ENCODE measurements at regions not wholly inside any gene's neighbourhood (a gene's known extent, or its start where the extent isn't known, plus 50 kb on each side); places are given as distances from the start of the nearest gene placed in this dataset.
"Not testable (repeated sequence)": the region's sequence is repeated elsewhere in the genome, so short reads cannot be mapped to it uniquely, and the experiment has no call there.

DNA sequence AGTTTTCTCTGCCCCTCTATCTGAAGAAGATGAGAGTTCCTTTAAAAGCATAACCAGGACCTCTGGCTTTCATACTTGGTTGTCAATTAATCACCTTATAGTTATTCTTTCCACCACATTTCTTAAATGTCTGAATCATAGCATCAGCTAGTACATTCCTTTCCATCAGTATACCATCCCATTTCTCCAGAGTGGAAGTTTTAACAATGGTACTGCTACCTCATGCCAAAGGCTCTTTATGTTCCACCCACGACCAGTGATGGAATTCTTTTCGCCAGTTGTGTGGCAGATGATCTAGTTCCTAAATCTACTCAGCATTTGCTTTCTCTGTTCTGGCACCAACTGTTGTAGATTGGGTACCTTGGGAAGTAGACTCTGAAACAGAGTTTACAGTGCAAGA lies 379.8 kb downstream of the ZNF674 start:
- H3K4me3 ChIP-seq (ENCODE audit: control insufficient read depth, low read depth, low read length): no peak overlapping the region
- peak; percentile 54 for DNase-seq (ENCODE audit: low read depth)
- TF ChIP-seq, protein P1, sequence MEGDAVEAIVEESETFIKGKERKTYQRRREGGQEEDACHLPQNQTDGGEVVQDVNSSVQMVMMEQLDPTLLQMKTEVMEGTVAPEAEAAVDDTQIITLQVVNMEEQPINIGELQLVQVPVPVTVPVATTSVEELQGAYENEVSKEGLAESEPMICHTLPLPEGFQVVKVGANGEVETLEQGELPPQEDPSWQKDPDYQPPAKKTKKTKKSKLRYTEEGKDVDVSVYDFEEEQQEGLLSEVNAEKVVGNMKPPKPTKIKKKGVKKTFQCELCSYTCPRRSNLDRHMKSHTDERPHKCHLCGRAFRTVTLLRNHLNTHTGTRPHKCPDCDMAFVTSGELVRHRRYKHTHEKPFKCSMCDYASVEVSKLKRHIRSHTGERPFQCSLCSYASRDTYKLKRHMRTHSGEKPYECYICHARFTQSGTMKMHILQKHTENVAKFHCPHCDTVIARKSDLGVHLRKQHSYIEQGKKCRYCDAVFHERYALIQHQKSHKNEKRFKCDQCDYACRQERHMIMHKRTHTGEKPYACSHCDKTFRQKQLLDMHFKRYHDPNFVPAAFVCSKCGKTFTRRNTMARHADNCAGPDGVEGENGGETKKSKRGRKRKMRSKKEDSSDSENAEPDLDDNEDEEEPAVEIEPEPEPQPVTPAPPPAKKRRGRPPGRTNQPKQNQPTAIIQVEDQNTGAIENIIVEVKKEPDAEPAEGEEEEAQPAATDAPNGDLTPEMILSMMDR (conservative IDR thresholded peaks at IDR 0.05; ENCODE audit: control insufficient read depth, insufficient read depth, low read depth, low read length): no peak

DNA sequence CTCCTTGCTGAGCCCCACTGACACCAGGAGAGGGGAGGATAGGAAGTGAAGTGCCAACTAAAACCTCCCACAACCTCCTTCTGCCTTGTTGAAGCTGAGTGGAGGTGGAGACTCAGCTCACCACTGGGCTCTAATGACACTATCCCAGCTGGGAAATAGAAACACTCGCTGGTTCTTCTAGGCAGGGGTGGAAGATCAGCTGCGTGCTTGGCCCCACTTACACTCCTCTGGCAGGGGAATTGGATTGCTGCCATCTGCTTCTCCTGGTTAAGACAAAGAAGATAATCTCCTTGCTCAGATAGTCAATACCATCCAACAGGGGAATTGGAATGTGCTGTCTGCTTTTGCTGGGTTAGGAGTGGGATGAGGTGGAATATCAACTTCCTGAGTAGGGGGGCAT lies 392.5 kb downstream of the ZNF674 start:
- no peak overlapping the region for H3K4me3 ChIP-seq (ENCODE audit: control insufficient read depth, low read depth, low read length)
- TF ChIP-seq, protein P1 (conservative IDR thresholded peaks at IDR 0.05; ENCODE audit: control insufficient read depth, insufficient read depth, low read depth, low read length): no peak
- DNase-seq (ENCODE audit: low read depth): peak; percentile 2

DNA sequence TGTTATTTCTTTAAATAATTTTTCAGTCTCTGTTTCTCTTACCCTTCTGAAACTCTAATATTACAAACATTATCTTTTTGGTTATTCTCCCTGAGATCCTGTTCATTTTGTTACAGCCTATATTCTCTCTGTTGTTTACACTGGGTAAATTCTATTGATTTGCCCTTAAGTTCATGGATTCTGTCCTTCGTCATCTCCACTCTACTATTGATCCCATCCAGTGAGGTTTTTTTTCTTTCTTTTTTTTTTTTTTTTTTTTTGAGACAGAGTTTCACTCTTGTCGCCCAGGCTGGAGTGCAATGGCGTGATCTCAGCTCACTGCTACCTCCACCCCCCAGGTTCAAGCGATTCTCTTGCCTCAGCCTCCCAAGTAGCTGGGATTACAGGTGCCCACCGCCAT lies 393.9 kb downstream of the ZNF674 start:
- DNase-seq (ENCODE audit: low read depth): not testable (repeated sequence)

DNA sequence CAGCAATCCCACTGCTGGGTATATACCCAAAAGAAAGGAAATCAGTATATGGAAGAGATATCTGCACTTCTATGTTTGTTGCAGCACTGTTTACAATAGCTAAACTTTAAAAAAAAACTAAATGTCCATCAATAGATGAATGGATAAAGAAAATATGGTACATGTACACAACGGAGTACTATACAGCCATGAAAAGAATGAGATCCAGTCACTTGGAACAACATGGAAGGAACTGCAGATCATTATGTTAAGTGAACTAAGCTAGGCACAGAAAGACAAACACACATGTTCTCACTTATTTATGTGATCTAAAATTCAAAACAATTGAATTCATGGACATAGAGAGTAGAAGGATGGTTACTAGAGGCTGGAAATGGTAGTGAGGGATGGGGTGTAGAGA lies 400.7 kb downstream of the ZNF674 start:
- H3K4me3 ChIP-seq (ENCODE audit: control insufficient read depth, low read depth, low read length): no peak overlapping the region
- DNase-seq (ENCODE audit: low read depth): no peak
- TF ChIP-seq, protein P1 (conservative IDR thresholded peaks at IDR 0.05; ENCODE audit: control insufficient read depth, insufficient read depth, low read depth, low read length): no peak

More for the DNA sequence above, 393.9 kb downstream of the ZNF674 start:
- not testable (repeated sequence) for H3K4me3 ChIP-seq (ENCODE audit: control insufficient read depth, low read depth, low read length)

DNA sequence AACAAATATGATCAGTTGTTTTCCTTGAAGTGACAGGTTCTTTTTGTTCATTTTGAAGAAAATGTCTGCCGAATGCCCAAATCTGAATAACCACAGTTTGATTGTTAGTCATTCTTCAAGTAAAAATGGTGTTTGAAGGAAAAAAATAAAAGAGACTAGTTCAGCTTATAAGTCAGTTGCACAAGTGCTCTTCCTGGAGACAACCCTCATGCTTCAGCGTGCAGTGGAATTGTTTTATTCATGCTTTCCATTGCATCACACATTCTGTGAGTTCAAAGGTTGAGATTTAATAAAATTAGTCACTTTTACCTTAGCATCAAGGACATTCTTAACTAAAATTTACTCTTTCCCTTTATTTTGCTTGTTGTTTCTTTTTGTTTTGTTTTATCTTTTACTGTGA lies 404.9 kb downstream of the ZNF674 start:
- no peak overlapping the region for H3K4me3 ChIP-seq (ENCODE audit: control insufficient read depth, low read depth, low read length)
- TF ChIP-seq, protein P1 (conservative IDR thresholded peaks at IDR 0.05; ENCODE audit: control insufficient read depth, insufficient read depth, low read depth, low read length): no peak
- DNase-seq (ENCODE audit: low read depth): peak; percentile 43

DNA sequence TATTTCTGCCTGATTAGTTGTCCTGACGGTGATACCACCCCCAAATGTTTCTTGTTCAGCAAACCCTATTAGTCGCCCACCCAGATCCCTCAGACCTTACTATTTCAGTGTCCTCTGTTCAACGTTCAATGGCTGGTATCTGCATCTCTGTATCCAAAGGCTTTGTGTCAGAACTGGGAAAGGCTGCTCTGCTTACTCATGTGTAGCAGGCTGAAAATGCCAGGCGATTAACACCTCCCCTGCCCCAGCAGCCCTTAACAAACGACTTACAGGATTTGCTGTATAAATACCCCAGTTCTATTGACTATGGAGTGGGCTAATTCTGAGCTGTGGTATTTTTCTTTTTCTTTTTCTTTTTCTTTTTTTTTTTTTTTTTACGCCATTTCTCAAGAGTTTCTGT lies 415.0 kb downstream of the ZNF674 start:
- TF ChIP-seq, protein P1 (conservative IDR thresholded peaks at IDR 0.05; ENCODE audit: control insufficient read depth, insufficient read depth, low read depth, low read length): no peak
- no peak for DNase-seq (ENCODE audit: low read depth)
- H3K4me3 ChIP-seq (ENCODE audit: control insufficient read depth, low read depth, low read length): no peak overlapping the region

DNA sequence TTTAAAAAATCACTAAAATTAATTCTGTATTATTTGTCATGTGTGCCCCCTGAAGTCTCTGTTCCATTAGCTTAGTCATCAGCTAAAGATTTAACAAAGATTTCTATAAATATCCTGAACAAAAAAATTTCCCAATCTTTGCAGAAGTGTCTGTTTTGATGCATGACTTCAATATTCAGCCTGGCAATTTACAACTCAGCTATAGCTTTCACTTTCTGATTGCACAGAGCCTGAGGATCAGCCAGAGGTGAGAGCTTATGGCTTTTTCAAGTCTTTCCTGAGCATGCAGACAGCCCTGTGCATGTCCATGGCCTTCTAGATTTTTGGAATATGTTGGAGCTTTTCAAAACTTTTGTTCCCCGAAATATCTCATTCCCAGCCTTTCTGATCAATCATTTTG lies 420.1 kb downstream of the ZNF674 start:
- H3K4me3 ChIP-seq (ENCODE audit: control insufficient read depth, low read depth, low read length): no peak overlapping the region
- DNase-seq (ENCODE audit: low read depth): peak; percentile 27
- TF ChIP-seq, protein P1 (conservative IDR thresholded peaks at IDR 0.05; ENCODE audit: control insufficient read depth, insufficient read depth, low read depth, low read length): no peak
